ENCODE measurements at regions not wholly inside any gene's neighbourhood (a gene's known extent, or its start where the extent isn't known, plus 50 kb on each side); places are given as distances from the start of the nearest gene placed in this dataset.

- no peaks in the 10 kb centered on the region for H3K36me3 ChIP-seq
- 22 to 39% methylated on average over 1 of the region's 1 CpG for WGBS, 2 donors
- DNase-seq: peak; percentile 19 to 35
- H3K27ac ChIP-seq: peak overlapping the region; percentile 4 to 49 (median 14)
- TF ChIP-seq CTCF (IDR thresholded peaks at IDR 0.05) (no peak), POLR2A (IDR thresholded peaks at IDR 0.05) (no peak)
- no peaks in the 10 kb centered on the region for H3K9me3 ChIP-seq
- intact Hi-C loops (cut with DNase I): no loop called here
- H3K4me3 ChIP-seq (replicated peaks in 1 of 3): no peak overlapping the region
- no peaks in the 10 kb centered on the region for H3K27me3 ChIP-seq
- H3K4me1 ChIP-seq: peaks cover 5 to 15% of the 10 kb centered on the region in 2 donors
These were observed 711.1 kb upstream of the GOLIM4 start for GRCh38 chr3:168806871-168807270.

- Histone ChIP-seq H3K27ac (no peak overlapping the region), H3K27me3 (no peaks in the 10 kb centered on the region), H3K4me3 (replicated peaks in 1 of 3) (no peak overlapping the region), H3K9me3 (no peaks in the 10 kb centered on the region), H3K4me1 (peaks cover 5 to 15% of the 10 kb centered on the region in 2 donors), H3K36me3 (no peaks in the 10 kb centered on the region)
- DNase-seq: no peak
- WGBS, 2 donors: 88 to 92% methylated on average over 1 of the region's 1 CpG
- intact Hi-C loops (cut with DNase I): no loop called here
- TF ChIP-seq CTCF (IDR thresholded peaks at IDR 0.05) (no peak), POLR2A (IDR thresholded peaks at IDR 0.05) (no peak)
These were observed 707.8 kb upstream of the GOLIM4 start for GRCh38 chr3:168803536-168803935.

GRCh38 chr3:168802766-168803165, 707.0 kb upstream of the GOLIM4 start:
- intact Hi-C loops (cut with DNase I): no loop called here
- no peak overlapping the region for H3K4me3 ChIP-seq (replicated peaks in 1 of 3)
- peaks cover 5 to 15% of the 10 kb centered on the region in 2 donors for H3K4me1 ChIP-seq
- DNase-seq: no peak
- H3K27me3 ChIP-seq: no peaks in the 10 kb centered on the region
- 79 to 89% methylated on average over 4 of the region's 4 CpGs for WGBS, 2 donors
- TF ChIP-seq POLR2A (IDR thresholded peaks at IDR 0.05) (no peak), CTCF (IDR thresholded peaks at IDR 0.05) (no peak)
- H3K27ac ChIP-seq: no peak overlapping the region
- no peaks in the 10 kb centered on the region for H3K9me3 ChIP-seq
- no peaks in the 10 kb centered on the region for H3K36me3 ChIP-seq

- Histone ChIP-seq H3K27ac (no peak overlapping the region), H3K4me3 (replicated peaks in 1 of 3) (no peak overlapping the region), H3K4me1 (peaks cover 0 to 7% of the 10 kb centered on the region in 2 donors), H3K27me3 (no peaks in the 10 kb centered on the region), H3K36me3 (no peaks in the 10 kb centered on the region), H3K9me3 (no peaks in the 10 kb centered on the region)
- WGBS, 2 donors: 85 to 93% methylated on average over 1 of the region's 1 CpG
- DNase-seq: no peak
- TF ChIP-seq POLR2A (IDR thresholded peaks at IDR 0.05): no peak
- no peak for TF ChIP-seq CTCF (IDR thresholded peaks at IDR 0.05)
- intact Hi-C loops (cut with DNase I): no loop called here
These were observed 706.1 kb upstream of the GOLIM4 start for GRCh38 chr3:168801794-168802193.

GRCh38 chr3:168796339-168796738, 700.6 kb upstream of the GOLIM4 start:
- WGBS, 2 donors: 87 to 88% methylated on average over 3 of the region's 3 CpGs
- no peaks in the 10 kb centered on the region for H3K27me3 ChIP-seq
- TF ChIP-seq POLR2A (IDR thresholded peaks at IDR 0.05): no peak
- no peak for TF ChIP-seq CTCF (IDR thresholded peaks at IDR 0.05)

More at GRCh38 chr3:168796339-168796738, 700.6 kb upstream of the GOLIM4 start:
- intact Hi-C loops (cut with DNase I): no loop called here
- no peak overlapping the region for H3K4me3 ChIP-seq (replicated peaks in 1 of 3)
- no peak for DNase-seq
- H3K9me3 ChIP-seq: no peaks in the 10 kb centered on the region
- H3K27ac ChIP-seq: no peak overlapping the region
- H3K36me3 ChIP-seq: no peaks in the 10 kb centered on the region
- H3K4me1 ChIP-seq: no peaks in the 10 kb centered on the region

Data from thyroid gland (tissue), 4 donors.